HEK293 (cell line): ENCODE measurements at regions not wholly inside any gene's neighbourhood (a gene's known extent, or its start where the extent isn't known, plus 50 kb on each side); places are given as distances from the start of the nearest gene placed in this dataset.

ENCODE experiments used
- GLI4 ChIP-seq: fragments of 450-650 bp; formaldehyde crosslinking; IDR thresholded peaks from 2 replicates; pipeline ENCODE4 v1.5.1; 2016; ENCODE audit warnings: missing biosample characterization, missing genetic modification characterization
- ZFP41 ChIP-seq: fragments of 450-650 bp; formaldehyde crosslinking; IDR thresholded peaks from 2 replicates; pipeline ENCODE4 v1.5.1; 2016; ENCODE audit warnings: missing biosample characterization, missing genetic modification characterization, borderline replicate concordance
- ZNF274 ChIP-seq, 2 experiments: fragments of 200-500 bp in 1 of 2; fragments of 450-650 bp in 1 of 2; sonication (Bioruptor generic) in 1 of 2; formaldehyde crosslinking in 1 of 2; IDR thresholded peaks; 2 replicates each; pipeline versions ENCODE4 v1.5.1 to v1.6.1; 2014 to 2016; ENCODE audit warnings: borderline replicate concordance in 1 of 2, inconsistent platforms in 1 of 2, low read length in 1 of 2, missing biosample characterization in 1 of 2, missing genetic modification characterization in 1 of 2
- ZNF302 ChIP-seq: fragments of 450-650 bp; formaldehyde crosslinking; IDR thresholded peaks from 2 replicates; pipeline ENCODE4 v1.5.1; 2016; ENCODE audit warnings: missing biosample characterization, missing genetic modification characterization, low read depth
- ZNF549 ChIP-seq: fragments of 450-650 bp; IDR thresholded peaks from 2 replicates; pipeline ENCODE4 v1.5.1; 2018; ENCODE audit warnings: missing biosample characterization, missing genetic modification characterization, mild to moderate bottlenecking, inconsistent platforms, moderate library complexity
- ZNF558 ChIP-seq: fragments of 450-650 bp; formaldehyde crosslinking; IDR thresholded peaks from 2 replicates; pipeline ENCODE4 v1.5.1; 2016; ENCODE audit warnings: missing biosample characterization, missing genetic modification characterization
- ZNF76 ChIP-seq: fragments of 450-650 bp; formaldehyde crosslinking; IDR thresholded peaks from 2 replicates; pipeline ENCODE4; 2016; ENCODE audit warnings: low read depth, missing biosample characterization, missing genetic modification characterization, borderline replicate concordance
- ZNF792 ChIP-seq: fragments of 450-650 bp; formaldehyde crosslinking; IDR thresholded peaks from 2 replicates; pipeline ENCODE4 v1.5.1; 2016; ENCODE audit warnings: missing biosample characterization, missing genetic modification characterization
- TF ChIP-seq, protein P1 (sequence below): fragments of 450-650 bp; formaldehyde crosslinking; IDR thresholded peaks from 2 replicates; pipeline ENCODE4 v1.5.1; 2016; ENCODE audit warnings: missing biosample characterization, missing genetic modification characterization
- TF ChIP-seq, protein P2 (sequence below): fragments of 450-650 bp; formaldehyde crosslinking; IDR thresholded peaks from 2 replicates; pipeline ENCODE4 v1.5.1; 2016; ENCODE audit warnings: missing biosample characterization, missing genetic modification characterization, low read depth
- TF ChIP-seq, protein P3 (sequence below): fragments of 450-650 bp; formaldehyde crosslinking; optimal IDR thresholded peaks from 2 replicates; pipeline ENCODE3; 2016; ENCODE audit warnings: missing biosample characterization, mild to moderate bottlenecking, missing genetic modification characterization

DNA sequence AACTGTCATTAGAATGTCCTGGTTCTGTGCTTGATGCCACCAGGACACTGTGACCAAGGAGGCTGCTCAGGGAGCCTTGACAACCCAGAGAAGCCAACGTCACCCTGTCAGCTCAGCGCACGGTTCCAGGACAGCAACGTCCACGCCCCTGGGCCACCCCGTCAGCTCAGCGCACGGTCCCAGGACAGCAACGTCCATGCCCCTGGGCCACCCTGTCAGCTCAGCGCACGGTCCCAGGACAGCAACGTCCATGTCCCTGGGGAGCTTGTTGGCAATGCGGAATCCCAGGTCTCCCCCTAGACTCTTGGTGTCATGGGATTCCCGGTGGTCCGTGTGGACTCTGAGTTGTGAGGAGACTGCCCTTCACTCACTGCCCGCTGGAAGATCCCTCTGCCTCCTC is 51.0 kb upstream of the GALR1 start:
- TF ChIP-seq ZNF274 (IDR thresholded peaks at IDR 0.05; ENCODE audit: low read length) (no peak), ZNF274 (tag by site-specific recombination; IDR thresholded peaks at IDR 0.05; ENCODE audit: borderline replicate concordance) (no peak), ZNF792 (tag by site-specific recombination) (no peak), ZFP41 (tag by site-specific recombination) (no peak), ZNF76 (tag by site-specific recombination) (no peak), GLI4 (tag by site-specific recombination) (no peak), ZNF549 (tag by site-specific recombination) (no peak), ZNF558 (tag by site-specific recombination) (no peak), ZNF302 (no peak)
- TF ChIP-seq, protein P1, sequence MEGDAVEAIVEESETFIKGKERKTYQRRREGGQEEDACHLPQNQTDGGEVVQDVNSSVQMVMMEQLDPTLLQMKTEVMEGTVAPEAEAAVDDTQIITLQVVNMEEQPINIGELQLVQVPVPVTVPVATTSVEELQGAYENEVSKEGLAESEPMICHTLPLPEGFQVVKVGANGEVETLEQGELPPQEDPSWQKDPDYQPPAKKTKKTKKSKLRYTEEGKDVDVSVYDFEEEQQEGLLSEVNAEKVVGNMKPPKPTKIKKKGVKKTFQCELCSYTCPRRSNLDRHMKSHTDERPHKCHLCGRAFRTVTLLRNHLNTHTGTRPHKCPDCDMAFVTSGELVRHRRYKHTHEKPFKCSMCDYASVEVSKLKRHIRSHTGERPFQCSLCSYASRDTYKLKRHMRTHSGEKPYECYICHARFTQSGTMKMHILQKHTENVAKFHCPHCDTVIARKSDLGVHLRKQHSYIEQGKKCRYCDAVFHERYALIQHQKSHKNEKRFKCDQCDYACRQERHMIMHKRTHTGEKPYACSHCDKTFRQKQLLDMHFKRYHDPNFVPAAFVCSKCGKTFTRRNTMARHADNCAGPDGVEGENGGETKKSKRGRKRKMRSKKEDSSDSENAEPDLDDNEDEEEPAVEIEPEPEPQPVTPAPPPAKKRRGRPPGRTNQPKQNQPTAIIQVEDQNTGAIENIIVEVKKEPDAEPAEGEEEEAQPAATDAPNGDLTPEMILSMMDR (tag by site-specific recombination) = no peak
- TF ChIP-seq, protein P2, sequence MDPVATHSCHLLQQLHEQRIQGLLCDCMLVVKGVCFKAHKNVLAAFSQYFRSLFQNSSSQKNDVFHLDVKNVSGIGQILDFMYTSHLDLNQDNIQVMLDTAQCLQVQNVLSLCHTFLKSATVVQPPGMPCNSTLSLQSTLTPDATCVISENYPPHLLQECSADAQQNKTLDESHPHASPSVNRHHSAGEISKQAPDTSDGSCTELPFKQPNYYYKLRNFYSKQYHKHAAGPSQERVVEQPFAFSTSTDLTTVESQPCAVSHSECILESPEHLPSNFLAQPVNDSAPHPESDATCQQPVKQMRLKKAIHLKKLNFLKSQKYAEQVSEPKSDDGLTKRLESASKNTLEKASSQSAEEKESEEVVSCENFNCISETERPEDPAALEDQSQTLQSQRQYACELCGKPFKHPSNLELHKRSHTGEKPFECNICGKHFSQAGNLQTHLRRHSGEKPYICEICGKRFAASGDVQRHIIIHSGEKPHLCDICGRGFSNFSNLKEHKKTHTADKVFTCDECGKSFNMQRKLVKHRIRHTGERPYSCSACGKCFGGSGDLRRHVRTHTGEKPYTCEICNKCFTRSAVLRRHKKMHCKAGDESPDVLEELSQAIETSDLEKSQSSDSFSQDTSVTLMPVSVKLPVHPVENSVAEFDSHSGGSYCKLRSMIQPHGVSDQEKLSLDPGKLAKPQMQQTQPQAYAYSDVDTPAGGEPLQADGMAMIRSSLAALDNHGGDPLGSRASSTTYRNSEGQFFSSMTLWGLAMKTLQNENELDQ (tag by site-specific recombination) = no peak
- TF ChIP-seq, protein P3, sequence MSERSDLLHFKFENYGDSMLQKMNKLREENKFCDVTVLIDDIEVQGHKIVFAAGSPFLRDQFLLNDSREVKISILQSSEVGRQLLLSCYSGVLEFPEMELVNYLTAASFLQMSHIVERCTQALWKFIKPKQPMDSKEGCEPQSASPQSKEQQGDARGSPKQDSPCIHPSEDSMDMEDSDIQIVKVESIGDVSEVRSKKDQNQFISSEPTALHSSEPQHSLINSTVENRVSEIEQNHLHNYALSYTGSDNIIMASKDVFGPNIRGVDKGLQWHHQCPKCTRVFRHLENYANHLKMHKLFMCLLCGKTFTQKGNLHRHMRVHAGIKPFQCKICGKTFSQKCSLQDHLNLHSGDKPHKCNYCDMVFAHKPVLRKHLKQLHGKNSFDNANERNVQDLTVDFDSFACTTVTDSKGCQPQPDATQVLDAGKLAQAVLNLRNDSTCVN (tag by site-specific recombination) = no peak
